Heart left ventricle (tissue), 16 donors: ENCODE measurements at regions not wholly inside any gene's neighbourhood (a gene's known extent, or its start where the extent isn't known, plus 50 kb on each side); places are given as distances from the start of the nearest gene placed in this dataset.

ENCODE experiments used
- ATAC-seq, 4 donors: fragments of 200-7000 bp; cut with Tn5 transposase; one replicate each; pipeline ENCODE4 v1.9.1; 2020 to 2022; ENCODE audit warnings: moderate library complexity in 4 of 4, mild to moderate bottlenecking in 3 of 4, moderate number of reproducible peaks in 1 of 4
- DNase-seq, 5 donors: peaks; one replicate each; pipeline ENCODE4 v3.0.0-alpha.2; 2020
- H3K27ac ChIP-seq, 12 donors: fragments of 200-600 bp; sonication (generic) in 4 of 12; one replicate each; pipeline versions ENCODE4 v1.5.0 to v1.8.0; 2016 to 2022; ENCODE audit warnings: mild to moderate bottlenecking in 2 of 12
- H3K27me3 ChIP-seq, 9 donors: fragments of 200-600 bp; sonication (generic) in 2 of 9; one replicate each; pipeline versions ENCODE4 v1.5.1 to v1.8.0; 2016 to 2022; ENCODE audit warnings: mild to moderate bottlenecking in 3 of 9
- H3K36me3 ChIP-seq, 9 donors: fragments of 200-600 bp; sonication (generic) in 2 of 9; one replicate each; pipeline versions ENCODE4 v1.5.0 to v1.8.0; 2018 to 2022; ENCODE audit warnings: mild to moderate bottlenecking in 2 of 9
- H3K4me1 ChIP-seq, 12 donors: fragments of 200-600 bp; sonication (generic) in 4 of 12; one replicate each; pipeline versions ENCODE4 v1.5.0 to v1.8.0; 2016 to 2022; ENCODE audit warnings: mild to moderate bottlenecking in 3 of 12
- H3K4me3 ChIP-seq, 12 donors: fragments of 200-600 bp; sonication (generic) in 4 of 12; one replicate each; pipeline versions ENCODE4 v1.5.0 to v1.8.0; 2017 to 2022; ENCODE audit warnings: mild to moderate bottlenecking in 9 of 12, moderate library complexity in 4 of 12
- H3K9me3 ChIP-seq, 12 donors: fragments of 200-600 bp; sonication (generic) in 4 of 12; one replicate each; pipeline versions ENCODE4 v1.5.0 to v1.8.0; 2016 to 2022; ENCODE audit warnings: mild to moderate bottlenecking in 1 of 12
- POLR2A ChIP-seq, 2 donors: fragments of 450-650 bp; IDR thresholded peaks; one replicate each; pipeline ENCODE4 v1.6.1; 2017; ENCODE audit warnings: antibody characterized with exemption in 2 of 2, mild to moderate bottlenecking in 2 of 2, moderate library complexity in 2 of 2
- WGBS, 4 donors: extraction: QIAGEN DNeasy Blood & Tissue Kit in 2 of 4; methylation state at CpG; one replicate each; pipeline versions ENCODE4 v1.1.5 to v1.1.7; 2013 to 2018; 5-methylcytosine and 5-hydroxymethylcytosine counted together
- intact Hi-C, 10 donors: fragments of 100-400 bp; cut with DNase I; formaldehyde crosslinking; loops; one replicate each; pipeline versions ENCODE4 v1.11.1 to v1.14.2; 2022
- TF ChIP-seq, protein P1 (sequence below), 12 donors: fragments of 200-600 bp; sonication (generic) in 4 of 12; IDR thresholded peaks; one replicate each; pipeline versions ENCODE4 v1.5.0 to v1.8.0; 2018 to 2022; ENCODE audit warnings: antibody characterized with exemption in 12 of 12, mild to moderate bottlenecking in 5 of 12
- donor health status: ischemic (EF 13 %, LVEDD 7.1; RV severe dilation, severe dysfunction).
- donor health status: healthy with polysubstance abuse.
- donor health status: DM: no; HTN: yes; CAD: no.
- donor health status: DM: no; HTN: no; CAD: no.
- donor health status: ischemic (EF 25% LVEDD 6.9; RV normal size, moderate dysfunction).
- donor health status: ischemic (EF 25% LVEDD 5.7; RV mildly dilated, moderate dysfunction).
- donor health status: healthy.
- donor health status: DM: yes; HTN: yes; CAD: no.
- donor health status: ischemic (EF 35%, LVEDD 5.7; RV mildly dilated, moderate dysfunction).
- donor health status: nonischemic (EF 11% LVEDD 7.7; RV severe dilation, severe dysfunction).
- donor health status: DM: yes; HTN: yes; CAD: no.
- donor health status: PGD.
- donor health status: ischemic (EF 29% LVEDD 5.4; RV normal size, mild dysfunction).
- donor health status: nonischemic (EF 23%, LVEDD 6.1; RV moderate dilation, normal function).

- no peak for ATAC-seq
- Histone ChIP-seq H3K27me3 (no peaks in the 10 kb centered on the region), H3K27ac (no peak overlapping the region), H3K36me3 (no peaks in the 10 kb centered on the region), H3K4me1 (peaks cover 0 to 7% (median 0%) of the 10 kb centered on the region in 12 donors), H3K9me3 (no peaks in the 10 kb centered on the region), H3K4me3 (no peak overlapping the region)
- DNase-seq, result no peak
- intact Hi-C loops, result no loop called here
- 72 to 85% (median 81%) methylated on average over 2 of the region's 2 CpGs for WGBS, 4 donors
- TF ChIP-seq POLR2A (IDR thresholded peaks at IDR 0.05), result no peak
- TF ChIP-seq, protein P1, sequence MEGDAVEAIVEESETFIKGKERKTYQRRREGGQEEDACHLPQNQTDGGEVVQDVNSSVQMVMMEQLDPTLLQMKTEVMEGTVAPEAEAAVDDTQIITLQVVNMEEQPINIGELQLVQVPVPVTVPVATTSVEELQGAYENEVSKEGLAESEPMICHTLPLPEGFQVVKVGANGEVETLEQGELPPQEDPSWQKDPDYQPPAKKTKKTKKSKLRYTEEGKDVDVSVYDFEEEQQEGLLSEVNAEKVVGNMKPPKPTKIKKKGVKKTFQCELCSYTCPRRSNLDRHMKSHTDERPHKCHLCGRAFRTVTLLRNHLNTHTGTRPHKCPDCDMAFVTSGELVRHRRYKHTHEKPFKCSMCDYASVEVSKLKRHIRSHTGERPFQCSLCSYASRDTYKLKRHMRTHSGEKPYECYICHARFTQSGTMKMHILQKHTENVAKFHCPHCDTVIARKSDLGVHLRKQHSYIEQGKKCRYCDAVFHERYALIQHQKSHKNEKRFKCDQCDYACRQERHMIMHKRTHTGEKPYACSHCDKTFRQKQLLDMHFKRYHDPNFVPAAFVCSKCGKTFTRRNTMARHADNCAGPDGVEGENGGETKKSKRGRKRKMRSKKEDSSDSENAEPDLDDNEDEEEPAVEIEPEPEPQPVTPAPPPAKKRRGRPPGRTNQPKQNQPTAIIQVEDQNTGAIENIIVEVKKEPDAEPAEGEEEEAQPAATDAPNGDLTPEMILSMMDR (IDR thresholded peaks at IDR 0.05), result no peak
Measured at GRCh38 chr9:108181441-108181840, 674.3 kb downstream of the ACTL7B start.

GRCh38 chr9:108180541-108180940 lies 675.2 kb downstream of the ACTL7B start:
- intact Hi-C loops, result no loop called here
- DNase-seq (no peak), ATAC-seq (no peak)
- H3K27me3 ChIP-seq, result no peaks in the 10 kb centered on the region
- peaks cover 0 to 7% (median 0%) of the 10 kb centered on the region in 12 donors for H3K4me1 ChIP-seq
- 91 to 100% (median 94%) methylated on average over 1 of the region's 1 CpG for WGBS, 4 donors
- H3K27ac ChIP-seq, result no peak overlapping the region
- H3K4me3 ChIP-seq, result no peak overlapping the region
- TF ChIP-seq, protein P1 (IDR thresholded peaks at IDR 0.05), result no peak
- no peak for TF ChIP-seq POLR2A (IDR thresholded peaks at IDR 0.05)
- no peaks in the 10 kb centered on the region for H3K9me3 ChIP-seq
- no peaks in the 10 kb centered on the region for H3K36me3 ChIP-seq

DNA sequence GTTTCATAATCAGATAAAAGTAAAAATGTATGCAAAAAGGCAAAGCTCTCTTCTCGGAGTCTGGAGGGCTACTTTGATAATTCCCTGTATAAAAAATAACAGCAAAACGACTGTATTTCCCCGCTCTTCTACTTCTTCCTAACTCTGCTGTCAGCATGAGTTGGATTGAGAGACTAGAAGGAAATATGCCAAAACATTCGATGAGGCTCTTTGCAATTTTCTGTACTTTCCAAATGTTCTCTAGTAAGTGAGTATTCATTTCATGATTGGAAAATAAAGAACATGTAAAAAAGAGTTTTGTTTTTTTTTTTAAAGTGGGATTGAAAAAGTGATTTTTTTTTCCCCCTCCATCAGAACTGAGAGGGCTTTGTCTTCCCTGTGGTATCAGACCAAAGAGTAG lies 677.5 kb downstream of the ACTL7B start:
- ATAC-seq (no peak), DNase-seq (no peak)
- Histone ChIP-seq H3K27ac (no peak overlapping the region), H3K4me3 (no peak overlapping the region), H3K9me3 (no peaks in the 10 kb centered on the region), H3K27me3 (no peaks in the 10 kb centered on the region), H3K4me1 (peaks cover 0 to 7% (median 0%) of the 10 kb centered on the region in 12 donors), H3K36me3 (no peaks in the 10 kb centered on the region)
- intact Hi-C loops, result no loop called here
- no peak for TF ChIP-seq POLR2A (IDR thresholded peaks at IDR 0.05)
- TF ChIP-seq, protein P1 (IDR thresholded peaks at IDR 0.05), result no peak
- WGBS, 4 donors, result 73 to 80% (median 77%) methylated on average over 4 of the region's 4 CpGs

- DNase-seq (no peak), ATAC-seq (peak in 1 of 4 donors; percentile 33)
- Histone ChIP-seq H3K27ac (no peak overlapping the region), H3K4me3 (no peak overlapping the region), H3K27me3 (peaks cover 0 to 2% (median 0%) of the 10 kb centered on the region in 9 donors), H3K4me1 (no peaks in the 10 kb centered on the region), H3K9me3 (peaks cover 0 to 4% (median 0%) of the 10 kb centered on the region in 12 donors), H3K36me3 (no peaks in the 10 kb centered on the region)
- intact Hi-C loops, result no loop called here
- WGBS, 4 donors, result 48 to 70% (median 58%) methylated on average over 3 of the region's 3 CpGs
- TF ChIP-seq, protein P1 (IDR thresholded peaks at IDR 0.05), result no peak
Measured at GRCh38 chr9:108168236-108168850, 678.8 kb upstream of the KLF4 start.
